IMR-90 (cell line): ENCODE measurements at regions not wholly inside any gene's neighbourhood (a gene's known extent, or its start where the extent isn't known, plus 50 kb on each side); places are given as distances from the start of the nearest gene placed in this dataset.

Source experiments
- ATAC-seq: fragments of 200-7000 bp; cut with Tn5 transposase; 2 replicates; pipeline ENCODE4 v1.9.1; 2020; ENCODE audit warnings: low read depth, mild to moderate bottlenecking, moderate library complexity
- BruUV-seq: library from RNA; stranded (reverse); fragments of 400-500 nt; replicated peaks from 2 replicates; lab custom pipeline; 2021; lab: Mats Ljungman, UMichigan
- CTCF ChIA-PET: fragments of 300-600 bp; formaldehyde crosslinking; extraction: SDS; loops from one replicate; lab custom pipeline; 2021; ENCODE audit warnings: antibody characterized with exemption; lab: Yijun Ruan, JAX
- POLR2A ChIA-PET: fragments of 300-600 bp; sonication (Branson Sonifier 250); formaldehyde crosslinking; loops from one replicate; lab custom pipeline; 2022; ENCODE audit warnings: antibody characterized with exemption; ENCODE audit not compliant: unreplicated experiment; lab: Charles Lee
- DNase-seq: peaks from one replicate; pipeline ENCODE4 v3.0.0; 2013
- H2AFZ ChIP-seq: replicated peaks from 2 replicates; pipeline ENCODE3; 2013; ENCODE audit warnings: low read length, mild to moderate bottlenecking; ENCODE audit not compliant: poor library complexity
- H2AK5ac ChIP-seq: 2 replicates; pipeline ENCODE4 v1.6.1; 2013; ENCODE audit warnings: low read depth, low read length, inconsistent platforms
- H2AK9ac ChIP-seq: replicated peaks from 2 replicates; pipeline ENCODE3; 2013; ENCODE audit warnings: mild to moderate bottlenecking, low read depth, low read length, moderate library complexity; ENCODE audit not compliant: poor library complexity
- H2BK120ac ChIP-seq: 2 replicates; pipeline ENCODE4 v1.6.1; 2013; ENCODE audit warnings: low read depth, low read length, inconsistent platforms
- H2BK15ac ChIP-seq: 3 replicates; pipeline ENCODE4 v1.6.1; 2013; ENCODE audit warnings: low read depth, low read length, inconsistent platforms
- H2BK20ac ChIP-seq: 2 replicates; pipeline ENCODE4 v1.6.1; 2013; ENCODE audit warnings: low read depth, mild to moderate bottlenecking, inconsistent platforms, low read length, moderate library complexity
- H2BK5ac ChIP-seq: 2 replicates; pipeline ENCODE4 v1.6.1; 2013; ENCODE audit warnings: mild to moderate bottlenecking, low read depth, low read length, inconsistent platforms; ENCODE audit not compliant: poor library complexity, severe bottlenecking
- H3K14ac ChIP-seq: replicated peaks from 2 replicates; pipeline ENCODE4 v1.6.1; 2013; ENCODE audit warnings: low read depth, low read length, inconsistent platforms
- H3K18ac ChIP-seq: 2 replicates; pipeline ENCODE4 v1.6.1; 2013; ENCODE audit warnings: low read depth, low read length, control low read depth
- H3K23ac ChIP-seq: 2 replicates; pipeline ENCODE4 v1.6.1; 2013; ENCODE audit warnings: low read depth, low read length, inconsistent platforms
- H3K27ac ChIP-seq: 2 replicates; pipeline ENCODE4 v1.5.1; 2013; ENCODE audit warnings: mild to moderate bottlenecking, control low read depth, low read length; ENCODE audit not compliant: insufficient read depth
- H3K27me3 ChIP-seq: 2 replicates; pipeline ENCODE4 v1.6.1; 2013; ENCODE audit warnings: low read length; ENCODE audit not compliant: control insufficient read depth, insufficient read depth
- H3K36me3 ChIP-seq: 2 replicates; pipeline ENCODE4 v1.6.1; 2013; ENCODE audit warnings: low read length, mixed read lengths; ENCODE audit not compliant: control insufficient read depth, insufficient read depth
- H3K4ac ChIP-seq: 2 replicates; pipeline ENCODE4 v1.6.1; 2013; ENCODE audit warnings: low read depth, low read length, inconsistent platforms
- H3K4me1 ChIP-seq: 2 replicates; pipeline ENCODE4 v1.6.1; 2013; ENCODE audit warnings: low read length, mixed read lengths; ENCODE audit not compliant: control insufficient read depth, insufficient read depth
- H3K4me2 ChIP-seq: 2 replicates; pipeline ENCODE4 v1.6.1; 2013; ENCODE audit warnings: low read depth, mild to moderate bottlenecking, control low read depth, low read length, moderate library complexity
- H3K4me3 ChIP-seq: 2 replicates; pipeline ENCODE4 v1.5.1; 2013; ENCODE audit warnings: low read depth, mild to moderate bottlenecking, control low read depth, low read length, moderate library complexity; ENCODE audit not compliant: insufficient read depth
- H3K56ac ChIP-seq: 2 replicates; pipeline ENCODE4 v1.6.1; 2013; ENCODE audit warnings: low read length, inconsistent platforms; ENCODE audit not compliant: insufficient read depth; ENCODE audit errors: extremely low read depth
- H3K79me1 ChIP-seq, 2 experiments: 2 replicates each; pipeline ENCODE4 v1.6.1; 2013; ENCODE audit warnings: low read length in 2 of 2, inconsistent platforms in 1 of 2, low read depth in 1 of 2
- H3K9ac ChIP-seq: 2 replicates; pipeline ENCODE4 v1.6.1; 2013; ENCODE audit warnings: low read depth, low read length, control low read depth
- H3K9me1 ChIP-seq: 2 replicates; pipeline ENCODE4 v1.6.1; 2013; ENCODE audit warnings: low read length, inconsistent platforms; ENCODE audit not compliant: insufficient read depth
- H3K9me3 ChIP-seq: 2 replicates; pipeline ENCODE4 v1.6.1; 2013; ENCODE audit warnings: low read length; ENCODE audit not compliant: control insufficient read depth, insufficient read depth
- H4K20me1 ChIP-seq: 2 replicates; pipeline ENCODE4 v1.6.1; 2013; ENCODE audit warnings: low read length, inconsistent platforms; ENCODE audit not compliant: insufficient read depth
- H4K5ac ChIP-seq: 2 replicates; pipeline ENCODE4 v1.6.1; 2013; ENCODE audit warnings: mild to moderate bottlenecking, low read depth, low read length, control low read depth
- H4K8ac ChIP-seq, 2 experiments: 2 replicates each; pipeline ENCODE4 v1.6.1; 2013; ENCODE audit warnings: low read depth in 2 of 2, low read length in 2 of 2, control low read depth in 1 of 2, inconsistent platforms in 1 of 2
- H4K91ac ChIP-seq: 2 replicates; pipeline ENCODE4 v1.6.1; 2013; ENCODE audit warnings: low read depth, low read length, inconsistent platforms; ENCODE audit not compliant: insufficient read depth
- FOS ChIP-seq: fragments of 150-350 bp; IDR thresholded peaks from 2 replicates; pipeline ENCODE4 v1.6.1; 2016; ENCODE audit warnings: low read depth, low read length
- SMC3 ChIP-seq: fragments of 150-350 bp; IDR thresholded peaks from 2 replicates; pipeline ENCODE4 v1.6.1; 2016; ENCODE audit warnings: low read depth, mild to moderate bottlenecking, antibody characterized with exemption, low read length, moderate library complexity
- WGBS, 2 experiments: methylation state at CpG; one replicate each; pipeline versions ENCODE4 v1.1.5 to v1.1.7; 2013; ENCODE audit warnings: missing lambda C conversion rate in 2 of 2; ENCODE audit not compliant: insufficient read length in 1 of 2; ENCODE audit errors: extremely low coverage in 2 of 2; 5-methylcytosine and 5-hydroxymethylcytosine counted together
- dilution Hi-C: fragments of 300-500 bp; cut with HindIII; formaldehyde crosslinking; loops from one replicate; pipeline ENCODE4 v1.14.3; 2018; ENCODE audit warnings: low sequenced_read_pairs; ENCODE audit not compliant: unreplicated experiment
- in situ Hi-C: fragments of 300-500 bp; cut with MboI; formaldehyde crosslinking; loops from 3 replicates; pipeline ENCODE4 v1.14.3; 2019; ENCODE audit warnings: low sequenced_read_pairs, inconsistent platforms, mixed read lengths
- intact Hi-C: fragments of 100-400 bp; cut with micrococcal nuclease; formaldehyde crosslinking; loops from 2 replicates; pipeline ENCODE4 v1.10.0; 2022
- TF ChIP-seq, protein P1 (sequence below): conservative IDR thresholded peaks from 2 replicates; pipeline ENCODE4 v1.5.1; 2012; ENCODE audit warnings: mild to moderate bottlenecking, low read depth, low read length, improper control_type of control experiment
- TF ChIP-seq, protein P2 (sequence below): fragments of 150-350 bp; IDR thresholded peaks from 2 replicates; pipeline ENCODE4 v1.6.1; 2017; ENCODE audit warnings: mild to moderate bottlenecking, antibody characterized with exemption, low read length, low read depth

DNA sequence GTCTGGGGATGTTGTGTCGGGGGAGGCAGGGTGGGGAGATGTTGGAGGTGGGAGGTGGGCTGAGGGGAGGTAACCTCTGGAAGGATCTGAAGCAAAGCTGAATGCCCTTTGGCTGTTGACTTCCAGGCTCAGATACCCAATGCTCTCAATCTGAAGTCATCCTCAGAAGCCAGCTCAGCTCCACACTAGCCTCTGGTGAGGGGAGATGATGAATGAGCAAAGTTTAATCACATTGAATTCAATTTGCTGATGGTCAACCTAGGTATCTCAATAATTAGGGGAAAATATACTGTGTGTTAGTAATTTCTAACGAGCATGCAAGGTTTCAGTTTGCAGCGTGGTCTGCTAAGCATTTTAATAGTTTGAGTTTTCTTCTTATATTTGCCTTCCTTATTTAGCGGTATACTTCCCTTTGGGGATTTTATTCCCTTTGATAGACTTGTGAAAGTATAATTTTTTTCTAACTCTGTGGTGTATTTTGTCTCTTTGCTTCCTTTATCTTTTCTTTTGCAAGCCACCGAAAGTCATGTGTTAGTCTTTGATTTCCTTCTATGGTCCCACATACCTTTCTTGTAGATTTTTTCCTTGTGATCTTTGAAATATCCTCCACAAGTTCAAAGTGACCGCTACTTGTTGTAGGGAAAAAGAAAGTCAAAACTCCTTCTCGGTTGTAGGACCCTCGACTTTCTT, 146.3 kb upstream of the LEF1 start:
- Histone ChIP-seq H4K8ac (no peak overlapping the region), H3K56ac (no peak overlapping the region), H2BK5ac (no peak overlapping the region), H3K4me3 (no peak overlapping the region), H2BK20ac (no peak overlapping the region), H3K9ac (no peak overlapping the region), H3K18ac (no peak overlapping the region), H2AK9ac (no peak overlapping the region), H3K36me3 (no peaks in the 10 kb centered on the region), H4K20me1 (no peaks in the 10 kb centered on the region), H3K9me1 (no peaks in the 10 kb centered on the region), H3K27ac (no peak overlapping the region), H4K91ac (no peak overlapping the region), H4K5ac (no peak overlapping the region), H3K4me1 (no peaks in the 10 kb centered on the region), H2AFZ (no peak overlapping the region), H3K4me2 (no peak overlapping the region), H3K9me3 (no peaks in the 10 kb centered on the region), H2BK120ac (no peak overlapping the region), H2AK5ac (no peak overlapping the region), H3K4ac (no peak overlapping the region), H3K79me1 (no peaks in the 10 kb centered on the region), H3K14ac (no peak overlapping the region), H3K23ac (no peak overlapping the region), H2BK15ac (no peak overlapping the region), H3K27me3 (no peaks in the 10 kb centered on the region; the same call in 1 of the 2 replicates)
- WGBS, 2 experiments: no CpG with 5 or more reads among the region's 8 CpGs
- ChIA-PET POLR2A (no interaction called here), CTCF (no interaction called here)
- intact Hi-C loops (no loop called here), in situ Hi-C loops (no loop called here), dilution Hi-C loops (no loop called here)
- no peak for TF ChIP-seq SMC3
- TF ChIP-seq, protein P1, sequence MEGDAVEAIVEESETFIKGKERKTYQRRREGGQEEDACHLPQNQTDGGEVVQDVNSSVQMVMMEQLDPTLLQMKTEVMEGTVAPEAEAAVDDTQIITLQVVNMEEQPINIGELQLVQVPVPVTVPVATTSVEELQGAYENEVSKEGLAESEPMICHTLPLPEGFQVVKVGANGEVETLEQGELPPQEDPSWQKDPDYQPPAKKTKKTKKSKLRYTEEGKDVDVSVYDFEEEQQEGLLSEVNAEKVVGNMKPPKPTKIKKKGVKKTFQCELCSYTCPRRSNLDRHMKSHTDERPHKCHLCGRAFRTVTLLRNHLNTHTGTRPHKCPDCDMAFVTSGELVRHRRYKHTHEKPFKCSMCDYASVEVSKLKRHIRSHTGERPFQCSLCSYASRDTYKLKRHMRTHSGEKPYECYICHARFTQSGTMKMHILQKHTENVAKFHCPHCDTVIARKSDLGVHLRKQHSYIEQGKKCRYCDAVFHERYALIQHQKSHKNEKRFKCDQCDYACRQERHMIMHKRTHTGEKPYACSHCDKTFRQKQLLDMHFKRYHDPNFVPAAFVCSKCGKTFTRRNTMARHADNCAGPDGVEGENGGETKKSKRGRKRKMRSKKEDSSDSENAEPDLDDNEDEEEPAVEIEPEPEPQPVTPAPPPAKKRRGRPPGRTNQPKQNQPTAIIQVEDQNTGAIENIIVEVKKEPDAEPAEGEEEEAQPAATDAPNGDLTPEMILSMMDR: no peak
- TF ChIP-seq FOS: no peak
- TF ChIP-seq, protein P2, sequence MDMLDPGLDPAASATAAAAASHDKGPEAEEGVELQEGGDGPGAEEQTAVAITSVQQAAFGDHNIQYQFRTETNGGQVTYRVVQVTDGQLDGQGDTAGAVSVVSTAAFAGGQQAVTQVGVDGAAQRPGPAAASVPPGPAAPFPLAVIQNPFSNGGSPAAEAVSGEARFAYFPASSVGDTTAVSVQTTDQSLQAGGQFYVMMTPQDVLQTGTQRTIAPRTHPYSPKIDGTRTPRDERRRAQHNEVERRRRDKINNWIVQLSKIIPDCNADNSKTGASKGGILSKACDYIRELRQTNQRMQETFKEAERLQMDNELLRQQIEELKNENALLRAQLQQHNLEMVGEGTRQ: no peak
- no peak for ATAC-seq
- DNase-seq: no peak
- BruUV-seq: no TSS peak
